Skeletal muscle tissue (tissue), 3 donors: ENCODE measurements at regions not wholly inside any gene's neighbourhood (a gene's known extent, or its start where the extent isn't known, plus 50 kb on each side); places are given as distances from the start of the nearest gene placed in this dataset.
A peak's percentile ranks its signal among the peaks of the same experiment; 100 is the strongest.
"Not testable (repeated sequence)": the region's sequence is repeated elsewhere in the genome, so short reads cannot be mapped to it uniquely, and the experiment has no call there.

Experiments
- H3K27ac ChIP-seq: one replicate; pipeline ENCODE4 v1.7.0; 2013; ENCODE audit warnings: mild to moderate bottlenecking, low read depth, low read length, inconsistent platforms
- H3K27me3 ChIP-seq, 3 donors: one replicate each; pipeline ENCODE4 v1.7.0; 2013; ENCODE audit warnings: low read length in 3 of 3; ENCODE audit not compliant: control insufficient read depth in 3 of 3, insufficient read depth in 3 of 3
- H3K36me3 ChIP-seq, 3 donors: one replicate each; pipeline ENCODE4 v1.7.0; 2013; ENCODE audit warnings: low read length in 3 of 3; ENCODE audit not compliant: control insufficient read depth in 3 of 3, insufficient read depth in 3 of 3
- H3K4me1 ChIP-seq, 3 donors: one replicate each; pipeline ENCODE4 v1.7.0; 2013; ENCODE audit warnings: low read length in 3 of 3, mild to moderate bottlenecking in 3 of 3; ENCODE audit not compliant: control insufficient read depth in 3 of 3, insufficient read depth in 3 of 3
- H3K4me3 ChIP-seq, 3 donors: one replicate each; pipeline ENCODE4 v1.7.0; 2013; ENCODE audit warnings: low read length in 3 of 3
- H3K9ac ChIP-seq, 3 donors: one replicate each; pipeline ENCODE4 v1.7.0; 2013; ENCODE audit warnings: low read length in 3 of 3, mild to moderate bottlenecking in 3 of 3, moderate library complexity in 2 of 3, low read depth in 1 of 3
- H3K9me3 ChIP-seq, 3 donors: one replicate each; pipeline ENCODE4 v1.7.0; 2013; ENCODE audit warnings: low read length in 3 of 3; ENCODE audit not compliant: control insufficient read depth in 3 of 3
- donor health status: Osteomylitis.

DNA sequence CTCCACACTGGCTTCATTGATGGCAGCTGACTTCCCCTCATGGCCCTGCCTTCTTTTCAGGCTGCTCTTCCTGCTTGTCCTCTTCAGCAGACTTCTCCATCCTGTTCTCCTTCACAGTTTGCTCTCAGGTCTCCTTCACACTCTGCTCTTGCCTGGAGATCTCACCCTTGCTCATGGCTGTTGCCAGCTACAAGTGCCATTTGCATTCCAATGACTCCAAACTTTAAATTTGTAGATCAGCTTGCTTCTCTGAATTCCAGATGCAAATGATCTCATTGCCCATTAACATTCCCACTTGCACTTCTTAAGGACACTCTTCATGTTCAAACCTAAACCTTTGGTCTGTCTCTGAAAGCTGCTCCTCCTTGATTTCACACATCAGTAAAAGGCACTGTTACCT lies 343.0 kb downstream of the QKI start:
- H3K27me3 ChIP-seq: no peaks in the 10 kb centered on the region

DNA sequence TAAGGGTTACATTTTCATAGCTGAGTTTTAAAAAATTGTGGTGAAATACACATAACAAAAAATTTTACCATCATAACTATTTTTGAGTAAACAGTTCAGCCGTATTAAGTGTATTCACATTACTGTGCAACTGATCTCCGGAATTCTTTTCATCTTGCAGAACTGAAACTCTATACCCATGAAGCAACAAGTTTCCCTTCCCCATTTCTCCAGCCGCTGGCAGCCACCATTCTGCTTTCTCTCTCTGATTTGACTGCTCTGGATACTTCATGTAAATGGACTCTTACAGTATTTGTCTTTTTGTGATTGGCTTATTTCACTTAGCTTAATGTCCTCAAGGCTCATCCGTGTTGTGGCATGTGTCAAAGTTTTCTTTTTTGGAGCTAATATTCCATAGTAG lies 341.6 kb downstream of the QKI start:
- Histone ChIP-seq H3K4me3 (no peak overlapping the region), H3K9me3 (peaks cover 0 to 3% (median 0%) of the 10 kb centered on the region in 3 donors), H3K27me3 (no peaks in the 10 kb centered on the region), H3K4me1 (peaks cover 0 to 4% (median 3%) of the 10 kb centered on the region in 3 donors), H3K9ac (no peak overlapping the region), H3K36me3 (no peaks in the 10 kb centered on the region), H3K27ac (no peak overlapping the region)

More for the DNA sequence above, 343.0 kb downstream of the QKI start:
- H3K4me3 ChIP-seq: no peak overlapping the region
- no peaks in the 10 kb centered on the region for H3K36me3 ChIP-seq
- H3K9me3 ChIP-seq: peaks cover 0 to 3% (median 0%) of the 10 kb centered on the region in 3 donors
- peaks cover 0 to 4% (median 3%) of the 10 kb centered on the region in 3 donors for H3K4me1 ChIP-seq
- no peak overlapping the region for H3K9ac ChIP-seq
- no peak overlapping the region for H3K27ac ChIP-seq

DNA sequence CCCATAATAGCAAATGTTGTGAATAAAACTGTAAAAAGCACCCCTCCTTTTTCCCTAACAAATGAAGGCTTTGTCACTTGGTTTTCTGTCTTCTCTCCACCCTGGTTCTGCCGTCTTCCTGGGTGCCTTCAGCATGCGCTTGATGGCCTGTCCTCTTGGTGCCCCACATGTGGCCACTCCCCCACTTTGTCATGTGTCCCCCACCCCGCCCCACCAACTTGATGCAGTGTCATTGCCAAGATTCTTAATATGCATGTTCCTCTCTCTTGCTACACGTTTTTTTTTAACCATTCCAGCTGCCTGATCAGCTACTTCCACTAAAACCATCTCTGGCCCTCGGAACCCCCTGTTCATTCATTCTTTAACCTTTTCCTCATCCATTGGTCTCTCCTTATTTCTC lies 340.3 kb downstream of the QKI start:
- peaks cover 4 to 12% (median 9%) of the 10 kb centered on the region in 3 donors for H3K4me1 ChIP-seq
- H3K9ac ChIP-seq: no peak overlapping the region
- H3K27me3 ChIP-seq: no peaks in the 10 kb centered on the region
- H3K9me3 ChIP-seq: peaks cover 0 to 3% (median 0%) of the 10 kb centered on the region in 3 donors
- H3K4me3 ChIP-seq: no peak overlapping the region
- H3K36me3 ChIP-seq: no peaks in the 10 kb centered on the region
- no peak overlapping the region for H3K27ac ChIP-seq

DNA sequence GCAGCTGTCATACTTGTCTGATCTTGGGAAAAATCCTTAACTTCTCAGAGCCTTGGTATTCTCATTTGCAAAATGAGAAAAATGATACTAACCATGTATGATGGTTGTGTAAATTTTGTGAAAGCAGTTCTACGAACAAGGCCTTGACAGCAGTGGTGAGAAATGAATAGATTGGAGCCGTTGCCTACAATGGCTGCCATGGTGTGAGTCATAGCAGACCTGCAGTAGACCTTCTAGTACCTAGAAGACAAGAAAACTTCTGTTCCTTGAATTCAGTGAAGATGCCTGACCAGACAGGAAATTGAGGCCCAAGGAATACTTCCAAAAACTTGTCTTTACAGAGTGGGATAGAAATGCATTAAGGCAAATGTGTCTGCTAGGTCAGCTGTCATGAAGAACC lies 338.9 kb downstream of the QKI start:
- no peaks in the 10 kb centered on the region for H3K27me3 ChIP-seq
- H3K4me3 ChIP-seq: no peak overlapping the region
- no peak overlapping the region for H3K9ac ChIP-seq
- H3K27ac ChIP-seq: no peak overlapping the region
- H3K4me1 ChIP-seq: peaks cover 4 to 12% (median 9%) of the 10 kb centered on the region in 3 donors
- H3K9me3 ChIP-seq: peaks cover 0 to 3% (median 0%) of the 10 kb centered on the region in 3 donors
- no peaks in the 10 kb centered on the region for H3K36me3 ChIP-seq

DNA sequence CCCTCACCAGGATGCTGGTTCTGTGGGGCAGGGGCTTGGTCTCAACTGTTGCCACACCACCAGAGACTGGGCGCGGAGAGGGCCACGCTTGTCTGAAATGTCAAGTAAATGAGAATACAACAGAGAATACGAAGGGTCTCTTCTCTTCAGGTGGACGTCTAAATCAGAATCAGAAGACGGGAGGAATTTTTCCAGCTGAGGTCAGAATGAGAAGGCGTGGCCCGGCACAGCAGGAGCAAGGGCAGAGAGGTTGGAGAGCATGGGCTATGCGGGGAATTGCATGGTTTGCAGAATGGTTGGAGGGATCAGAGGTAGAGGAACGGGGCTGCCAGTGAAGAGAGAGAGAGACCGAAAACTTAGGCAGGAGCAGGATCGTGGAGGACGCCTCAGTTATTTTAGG lies 337.9 kb downstream of the QKI start:
- Histone ChIP-seq H3K9me3 (peaks cover 0 to 3% (median 0%) of the 10 kb centered on the region in 3 donors), H3K27me3 (no peaks in the 10 kb centered on the region), H3K27ac (no peak overlapping the region), H3K4me3 (no peak overlapping the region), H3K9ac (no peak overlapping the region), H3K36me3 (no peaks in the 10 kb centered on the region), H3K4me1 (peaks cover 4 to 12% (median 9%) of the 10 kb centered on the region in 3 donors)

DNA sequence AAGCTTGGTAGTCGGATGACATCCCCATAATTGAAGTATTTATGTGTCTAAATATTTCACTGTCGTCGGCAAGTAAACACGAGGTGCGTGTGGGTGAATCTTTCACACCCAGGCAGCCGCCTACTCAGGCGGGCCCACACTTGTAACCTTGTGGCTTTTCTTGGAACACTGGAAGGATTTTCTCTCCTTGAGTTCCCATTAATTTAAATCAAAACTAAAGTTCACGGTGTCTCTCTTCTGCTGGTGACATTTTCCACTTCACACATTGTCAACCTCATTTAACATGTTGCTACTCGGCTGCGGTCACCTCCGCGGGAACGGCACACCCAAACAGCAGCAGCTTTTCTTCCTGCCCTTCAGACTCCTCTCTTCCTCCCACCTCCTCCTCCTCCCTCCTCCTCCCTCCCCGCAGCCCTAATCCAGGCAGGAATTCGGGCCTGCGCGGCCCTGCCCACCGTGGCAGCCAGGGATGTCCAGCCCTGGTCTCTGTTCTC lies 336.6 kb downstream of the QKI start:
- Histone ChIP-seq H3K27ac (no peak overlapping the region), H3K4me3 (no peak overlapping the region), H3K36me3 (no peaks in the 10 kb centered on the region), H3K27me3 (no peaks in the 10 kb centered on the region), H3K4me1 (peaks cover 3 to 18% (median 12%) of the 10 kb centered on the region in 3 donors), H3K9ac (no peak overlapping the region), H3K9me3 (peaks cover 0 to 3% (median 0%) of the 10 kb centered on the region in 3 donors)

DNA sequence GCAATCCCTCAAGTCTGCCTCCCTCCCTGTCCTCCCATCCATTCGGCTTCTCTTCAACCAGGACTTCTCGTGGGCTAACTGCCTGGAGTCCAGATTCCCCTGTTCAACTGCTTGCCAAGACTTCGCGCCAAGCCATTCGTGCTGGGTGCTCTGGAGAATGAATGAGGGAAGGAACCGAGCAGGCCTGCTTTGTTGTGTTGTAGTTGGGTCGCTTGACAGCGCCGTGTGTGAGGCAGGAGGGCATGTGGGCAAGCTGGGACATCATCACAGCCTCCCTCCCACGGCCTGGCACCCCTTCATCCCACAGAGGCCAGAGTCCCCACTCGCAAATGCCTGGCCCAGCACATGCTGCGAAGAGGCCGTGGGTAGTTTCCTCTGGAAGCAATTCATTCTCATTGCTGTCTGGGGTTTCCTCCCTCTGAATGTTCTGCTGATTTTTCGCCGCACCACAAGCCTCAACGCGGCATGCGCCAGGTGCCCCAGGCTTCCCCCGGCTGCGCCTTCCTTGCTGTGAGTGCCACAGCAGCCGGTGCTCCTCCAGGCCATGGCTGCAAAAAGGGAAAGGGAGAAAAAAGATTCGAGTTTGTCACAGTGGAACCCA lies 336.0 kb downstream of the QKI start:
- H3K9me3 ChIP-seq: peaks cover 0 to 3% (median 0%) of the 10 kb centered on the region in 3 donors
- H3K27ac ChIP-seq: no peak overlapping the region
- H3K27me3 ChIP-seq: no peaks in the 10 kb centered on the region
- H3K4me3 ChIP-seq: no peak overlapping the region
- no peaks in the 10 kb centered on the region for H3K36me3 ChIP-seq
- H3K9ac ChIP-seq: peak overlapping the region in 1 of 3 donors; percentile 33
- H3K4me1 ChIP-seq: peaks cover 7 to 21% (median 17%) of the 10 kb centered on the region in 3 donors

DNA sequence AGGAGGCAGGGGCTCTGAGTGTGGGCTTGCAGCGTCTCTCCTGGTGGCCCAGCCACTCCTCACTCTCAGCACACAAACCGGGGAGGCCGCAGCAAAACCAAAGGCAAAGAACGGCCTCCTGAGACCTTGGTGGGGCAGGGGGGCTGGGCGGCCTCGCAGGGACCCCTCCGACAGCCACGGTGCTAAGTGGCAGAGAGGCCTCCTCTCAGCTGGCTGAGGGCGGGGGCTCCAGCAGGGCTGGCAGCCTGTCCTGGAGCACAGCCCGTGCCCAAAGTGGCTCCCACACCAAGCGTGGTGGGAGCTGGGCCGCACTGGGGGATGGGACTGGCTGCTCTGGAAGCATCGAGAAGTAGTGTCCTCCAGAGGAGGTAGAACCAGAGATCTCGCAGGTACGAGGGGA lies 334.4 kb downstream of the QKI start:
- H3K9ac ChIP-seq: no peak overlapping the region
- no peaks in the 10 kb centered on the region for H3K27me3 ChIP-seq
- peaks cover 11 to 25% (median 24%) of the 10 kb centered on the region in 3 donors for H3K4me1 ChIP-seq
- peaks cover 0 to 3% (median 0%) of the 10 kb centered on the region in 3 donors for H3K9me3 ChIP-seq
- H3K27ac ChIP-seq: no peak overlapping the region
- H3K4me3 ChIP-seq: no peak overlapping the region
- H3K36me3 ChIP-seq: no peaks in the 10 kb centered on the region

DNA sequence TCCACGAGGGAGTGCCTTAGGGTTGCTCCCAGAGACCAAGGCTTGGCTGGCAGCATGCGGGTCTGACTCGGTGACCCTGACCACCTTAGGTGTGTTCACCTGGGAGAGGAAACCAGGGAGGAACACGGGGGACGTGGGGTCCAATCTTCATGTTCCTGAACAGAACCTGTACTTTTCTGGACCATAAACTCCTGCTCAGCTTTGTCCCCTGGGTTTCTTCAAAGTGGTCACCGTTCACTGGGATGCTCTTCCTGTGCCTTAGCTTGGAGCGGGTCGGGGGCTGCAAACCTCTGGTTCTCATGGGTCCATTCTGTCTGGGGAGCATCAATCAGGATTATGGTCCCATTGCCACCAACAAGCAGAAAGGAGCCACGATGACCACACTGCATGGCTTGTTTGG lies 333.5 kb downstream of the QKI start:
- no peaks in the 10 kb centered on the region for H3K27me3 ChIP-seq
- H3K36me3 ChIP-seq: no peaks in the 10 kb centered on the region
- H3K4me3 ChIP-seq: no peak overlapping the region
- H3K9ac ChIP-seq: no peak overlapping the region
- H3K4me1 ChIP-seq: peaks cover 11 to 25% (median 24%) of the 10 kb centered on the region in 3 donors
- no peak overlapping the region for H3K27ac ChIP-seq
- no peaks in the 10 kb centered on the region for H3K9me3 ChIP-seq

DNA sequence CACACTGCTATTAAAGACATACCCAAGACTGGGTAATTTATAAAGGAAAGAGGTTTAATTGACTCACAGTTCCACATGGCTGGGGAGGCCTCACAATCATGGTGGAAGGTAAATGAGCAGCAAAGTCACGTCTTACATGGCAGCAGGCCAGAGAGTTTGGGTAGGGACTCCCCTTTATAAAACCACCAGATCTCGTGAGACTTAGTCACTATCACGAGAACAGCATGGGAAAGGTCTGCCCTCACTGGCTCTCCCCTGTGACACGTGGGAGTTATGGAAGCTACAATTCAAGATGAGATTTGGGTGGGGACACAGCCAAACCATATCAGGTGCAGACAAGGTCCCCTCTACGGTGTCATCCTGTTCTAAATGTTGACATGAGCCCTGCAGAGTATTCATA lies 332.5 kb downstream of the QKI start:
- H3K27me3 ChIP-seq, H3K4me3 ChIP-seq, H3K36me3 ChIP-seq, H3K9me3 ChIP-seq, H3K9ac ChIP-seq: not testable (repeated sequence)
- Histone ChIP-seq H3K27ac (peak overlapping the region; percentile 68), H3K4me1 (peaks cover 11 to 25% (median 24%) of the 10 kb centered on the region in 3 donors)
